CD4-positive, alpha-beta T cell treated with Interleukin-15 for 4 hours (primary cell): ENCODE measurements at regions not wholly inside any gene's neighbourhood (a gene's known extent, or its start where the extent isn't known, plus 50 kb on each side); places are given as distances from the start of the nearest gene placed in this dataset.
"Not testable (repeated sequence)": the region's sequence is repeated elsewhere in the genome, so short reads cannot be mapped to it uniquely, and the experiment has no call there.

Experiments used
- DNase-seq: peaks from one replicate; pipeline ENCODE4 v3.0.0-alpha.2; 2020; ENCODE audit warnings: low spot score

DNA sequence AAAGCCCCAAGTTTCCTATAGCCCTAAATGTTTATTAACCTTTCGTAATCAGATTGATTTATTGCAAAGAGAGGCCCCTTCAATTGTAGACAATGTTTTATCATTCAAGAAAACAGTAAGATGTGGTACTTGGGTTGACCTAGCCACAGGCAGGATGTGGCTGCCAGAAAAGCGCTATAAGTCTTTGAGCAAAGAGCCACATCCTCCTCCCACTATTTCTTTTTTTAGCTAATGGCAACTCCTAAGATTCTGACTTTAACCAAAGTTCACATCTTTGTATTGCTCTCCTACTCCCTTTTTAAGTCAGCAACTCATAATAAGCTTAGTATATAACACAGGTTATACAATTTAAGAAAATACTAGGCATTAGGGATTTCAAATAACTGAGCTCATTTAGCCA is 70.7 kb upstream of the PPP3CA start:
- DNase-seq: peak; percentile 52

GRCh38 chr4:101417046-101417445 is 69.7 kb upstream of the PPP3CA start:
- DNase-seq: no peak

GRCh38 chr4:101415962-101416361 is 68.6 kb upstream of the PPP3CA start:
- no peak for DNase-seq

DNA sequence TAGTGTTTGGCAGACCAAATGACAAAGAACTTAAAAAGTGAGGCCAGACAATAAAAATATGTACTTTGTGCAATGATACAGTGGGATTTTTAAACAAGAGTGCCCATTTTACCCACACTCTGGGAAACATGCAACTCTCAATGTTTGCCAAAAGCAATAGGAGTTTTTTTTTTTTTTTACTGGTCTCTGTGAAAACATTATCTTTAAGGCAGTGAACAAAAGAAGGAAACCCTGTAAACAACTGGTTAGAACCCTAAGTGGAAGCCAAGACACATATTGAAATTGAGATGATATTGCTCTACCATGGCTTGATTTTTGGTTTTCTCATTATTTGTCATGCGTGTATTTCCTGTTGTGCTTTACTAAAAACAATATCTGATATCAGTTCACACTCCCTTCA is 67.2 kb upstream of the PPP3CA start:
- no peak for DNase-seq

DNA sequence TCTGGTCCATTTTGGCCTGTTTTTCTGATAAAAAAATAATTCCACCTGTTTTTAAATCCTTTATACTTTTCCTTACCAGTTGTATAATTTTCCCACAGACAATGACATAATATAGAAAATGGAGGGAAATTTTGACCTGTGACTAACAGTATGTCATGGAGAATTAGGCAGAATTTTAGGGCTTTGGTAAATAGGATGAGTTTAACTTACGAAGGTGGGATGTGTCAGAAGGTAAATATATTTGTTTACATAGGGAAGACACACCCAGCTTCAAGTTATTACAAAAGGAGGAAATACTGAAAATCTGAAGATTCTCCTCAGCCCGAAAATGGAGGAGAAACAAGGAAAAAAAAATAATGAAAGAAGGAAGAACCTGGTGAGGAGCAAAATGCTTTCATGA is 64.6 kb upstream of the PPP3CA start:
- DNase-seq: no peak

DNA sequence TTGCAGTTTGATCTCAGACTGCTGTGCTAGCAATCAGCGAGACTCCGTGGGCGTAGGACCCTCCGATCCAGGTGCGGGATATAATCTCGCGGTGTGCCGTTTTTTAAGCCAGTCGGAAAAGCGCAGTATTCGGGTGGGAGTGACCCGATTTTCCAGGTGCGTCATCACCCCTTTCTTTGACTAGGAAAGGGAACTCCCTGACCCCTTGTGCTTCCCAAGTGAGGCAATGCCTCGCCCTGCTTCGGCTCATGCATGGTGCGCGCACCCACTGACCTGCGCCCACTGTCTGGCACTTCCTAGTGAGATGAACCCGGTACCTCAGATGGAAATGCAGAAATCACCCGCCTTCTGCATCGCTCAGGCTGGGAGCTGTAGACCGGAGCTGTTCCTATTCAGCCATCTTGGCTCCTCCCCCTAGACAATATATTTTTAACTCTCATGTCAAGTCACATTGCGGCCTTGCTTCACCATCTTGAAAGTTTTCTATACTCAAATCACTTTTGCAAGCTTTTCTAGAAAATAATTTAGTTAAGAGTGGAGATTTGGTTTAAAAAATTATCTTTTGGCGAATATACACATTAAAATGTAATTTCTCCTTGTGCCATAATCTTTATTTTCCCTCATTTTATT is 64.1 kb upstream of the PPP3CA start:
- not testable (repeated sequence) for DNase-seq

DNA sequence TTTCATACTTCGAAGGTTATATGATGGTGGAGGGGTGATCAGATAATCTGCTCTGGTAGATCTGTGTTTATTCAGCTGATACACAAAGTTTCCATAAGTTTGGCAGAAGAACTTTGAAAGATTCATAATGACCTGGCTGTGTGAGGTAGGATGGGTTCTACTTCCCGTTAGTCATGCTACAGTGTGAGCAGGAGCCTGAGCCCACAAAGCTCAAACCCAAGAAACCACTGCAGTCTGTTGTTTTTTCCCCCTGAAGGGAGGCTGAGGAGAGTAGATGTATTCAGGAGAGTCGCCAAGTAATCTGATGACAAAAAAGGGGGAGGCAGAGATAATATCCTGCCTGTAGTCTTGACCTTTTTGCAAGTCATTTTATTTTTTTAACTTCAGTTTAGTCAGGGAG is 52.8 kb upstream of the PPP3CA start:
- no peak for DNase-seq

DNA sequence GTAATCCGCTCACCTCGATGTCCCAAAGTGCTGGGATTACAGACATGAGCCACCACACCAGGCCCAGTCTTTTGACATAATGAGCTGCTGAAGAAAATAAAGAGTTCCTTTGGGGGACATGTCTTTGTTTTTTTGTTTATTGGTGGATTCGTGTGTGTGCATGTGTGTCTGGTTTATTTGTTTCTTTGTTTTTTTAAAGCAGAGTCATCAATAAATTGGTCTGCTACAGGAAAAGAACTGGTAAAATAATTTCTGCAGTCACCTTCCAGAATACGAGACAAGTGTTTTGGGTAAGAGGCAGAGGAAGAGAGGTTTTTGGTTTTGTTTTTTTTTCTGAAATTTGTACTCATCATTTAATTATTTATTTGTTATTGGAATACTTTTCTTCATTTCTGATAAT is 51.5 kb upstream of the PPP3CA start:
- no peak for DNase-seq
